Cardiac muscle cell (in vitro differentiated cells and primary cell): ENCODE measurements at regions not wholly inside any gene's neighbourhood (a gene's known extent, or its start where the extent isn't known, plus 50 kb on each side); places are given as distances from the start of the nearest gene placed in this dataset.

Experiments used
- DNase-seq, 2 donors: peaks; one replicate each; pipeline versions ENCODE4 v3.0.0 to v3.0.0-alpha.2; 2010 to 2017; ENCODE audit warnings: low read depth in 1 of 2, low spot score in 1 of 2
- H3K27ac ChIP-seq: fragments of 200-600 bp; sonication (generic); 2 replicates; pipeline ENCODE4 v1.5.1; 2016
- H3K27me3 ChIP-seq: fragments of 200-600 bp; sonication (generic); 2 replicates; pipeline ENCODE4 v1.6.0; 2016; ENCODE audit warnings: control low read depth
- H3K36me3 ChIP-seq: fragments of 200-600 bp; sonication (generic); 2 replicates; pipeline ENCODE4 v1.5.1; 2016; ENCODE audit warnings: control low read depth
- H3K4me1 ChIP-seq: fragments of 200-600 bp; sonication (generic); 2 replicates; pipeline ENCODE4 v1.8.1; 2017; ENCODE audit warnings: low read depth, mild to moderate bottlenecking, mixed run types
- H3K4me3 ChIP-seq: fragments of 200-600 bp; sonication (generic); 2 replicates; pipeline ENCODE4 v1.5.1; 2016; ENCODE audit warnings: mild to moderate bottlenecking
- H3K9me3 ChIP-seq: fragments of 200-600 bp; sonication (generic); 2 replicates; pipeline ENCODE4 v1.5.1; 2017; ENCODE audit warnings: low read depth, mild to moderate bottlenecking, control low read depth
- CTCF ChIP-seq: IDR thresholded peaks from 2 replicates; pipeline ENCODE4 v1.5.1; 2012; ENCODE audit warnings: low read depth, mild to moderate bottlenecking, low read length

DNA sequence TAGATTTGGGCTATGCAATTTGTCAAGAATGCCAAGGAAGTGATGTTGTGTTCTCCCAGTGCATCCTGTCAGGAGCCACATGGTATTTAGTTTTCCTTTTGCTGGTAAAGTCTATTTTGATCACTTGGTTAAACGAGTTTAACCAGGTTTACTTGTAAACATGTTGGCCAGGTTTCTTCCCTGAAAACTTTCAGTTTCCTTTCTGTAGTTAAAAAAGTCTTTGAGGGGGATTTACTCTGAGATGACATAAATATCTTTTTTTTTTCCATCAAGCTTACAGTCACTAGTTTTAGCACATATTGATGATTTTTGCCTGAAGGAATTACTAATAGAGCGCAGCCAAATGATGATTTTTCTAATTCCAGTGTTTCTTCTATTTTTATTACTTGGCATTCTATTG lies 320.5 kb downstream of the PHF14 start:
- H3K27me3 ChIP-seq: no peaks in the 10 kb centered on the region

GRCh38 chr7:11294965-11295364 lies 321.3 kb downstream of the PHF14 start:
- Histone ChIP-seq H3K27ac (no peak overlapping the region), H3K4me1 (no peaks in the 10 kb centered on the region), H3K36me3 (no peaks in the 10 kb centered on the region), H3K4me3 (no peak overlapping the region), H3K9me3 (no peaks in the 10 kb centered on the region), H3K27me3 (no peaks in the 10 kb centered on the region)
- DNase-seq: no peak
- TF ChIP-seq CTCF: no peak

More for the DNA sequence above, 320.5 kb downstream of the PHF14 start:
- no peaks in the 10 kb centered on the region for H3K36me3 ChIP-seq
- no peak for TF ChIP-seq CTCF
- H3K4me1 ChIP-seq: no peaks in the 10 kb centered on the region
- DNase-seq: no peak
- H3K27ac ChIP-seq: no peak overlapping the region
- no peak overlapping the region for H3K4me3 ChIP-seq
- no peaks in the 10 kb centered on the region for H3K9me3 ChIP-seq

DNA sequence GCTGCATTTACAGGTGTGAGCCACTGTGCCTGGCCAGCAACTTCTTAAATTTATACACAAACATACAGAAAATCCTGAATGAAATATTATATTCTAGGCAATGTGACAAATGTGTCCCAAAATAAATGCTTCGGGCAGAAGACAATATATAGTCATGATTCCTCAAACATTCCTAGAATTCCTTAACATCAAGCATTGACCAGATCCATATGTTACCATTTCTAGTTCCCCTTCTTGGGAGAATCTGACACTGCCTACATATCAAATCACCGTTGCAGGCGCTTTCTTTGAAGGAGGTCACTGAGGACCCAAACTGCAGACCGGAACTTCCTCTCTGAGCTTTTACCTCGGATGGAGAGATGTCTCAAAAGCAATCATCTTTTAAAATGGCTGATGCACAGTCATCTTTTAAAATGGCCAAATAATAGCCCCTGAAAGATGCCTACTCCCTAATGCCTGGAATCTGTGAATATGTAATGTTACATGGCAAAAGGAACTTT lies 323.5 kb downstream of the PHF14 start:
- Histone ChIP-seq H3K27me3 (no peaks in the 10 kb centered on the region), H3K27ac (no peak overlapping the region), H3K4me3 (no peak overlapping the region), H3K9me3 (no peaks in the 10 kb centered on the region), H3K4me1 (no peaks in the 10 kb centered on the region), H3K36me3 (no peaks in the 10 kb centered on the region)
- no peak for DNase-seq
- TF ChIP-seq CTCF: no peak

DNA sequence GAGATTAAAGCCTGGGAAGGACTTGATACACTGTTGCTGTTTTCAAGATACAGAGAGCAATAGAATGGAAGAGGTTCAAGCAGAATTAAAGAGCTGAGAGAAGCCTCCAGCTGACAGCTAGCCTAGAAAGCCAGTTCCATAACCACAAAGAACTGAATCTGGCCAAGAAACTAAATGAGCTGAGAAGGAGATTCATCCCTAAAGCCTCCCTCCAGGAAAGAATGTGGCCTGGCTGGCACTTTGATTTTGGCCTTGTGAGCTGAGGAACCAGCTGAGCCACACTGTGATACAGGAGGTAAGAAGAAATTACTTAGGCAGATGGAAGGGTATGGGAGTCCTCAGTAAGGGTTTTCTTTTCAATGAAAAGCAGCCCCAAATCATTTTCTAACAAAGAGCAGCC lies 324.1 kb downstream of the PHF14 start:
- no peak overlapping the region for H3K4me3 ChIP-seq
- H3K36me3 ChIP-seq: no peaks in the 10 kb centered on the region
- TF ChIP-seq CTCF: no peak
- H3K4me1 ChIP-seq: no peaks in the 10 kb centered on the region
- DNase-seq: no peak
- no peaks in the 10 kb centered on the region for H3K27me3 ChIP-seq
- no peaks in the 10 kb centered on the region for H3K9me3 ChIP-seq
- H3K27ac ChIP-seq: no peak overlapping the region

DNA sequence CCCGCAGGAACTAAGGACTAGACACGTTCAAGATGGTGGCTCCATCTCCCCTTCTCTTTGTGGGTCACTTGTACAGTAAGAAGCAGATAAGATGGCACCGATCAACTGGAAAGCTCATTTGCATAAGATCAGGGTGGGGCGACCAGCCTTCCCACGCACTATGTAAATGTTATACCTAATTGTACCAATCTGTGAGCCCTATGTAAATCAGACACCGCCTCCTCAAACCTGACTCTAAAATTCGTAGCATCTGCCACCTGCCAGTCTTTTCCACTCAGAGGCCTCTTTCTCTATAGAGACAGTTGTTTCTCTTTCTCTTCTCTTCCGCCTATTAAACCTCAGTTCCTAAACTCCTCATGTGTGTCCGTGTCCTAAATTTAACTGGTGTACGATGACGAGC lies 324.5 kb downstream of the PHF14 start:
- H3K27ac ChIP-seq: no peak overlapping the region
- DNase-seq: no peak

More for the DNA sequence above, 324.5 kb downstream of the PHF14 start:
- H3K36me3 ChIP-seq: no peaks in the 10 kb centered on the region
- no peaks in the 10 kb centered on the region for H3K9me3 ChIP-seq
- no peaks in the 10 kb centered on the region for H3K27me3 ChIP-seq
- no peak overlapping the region for H3K4me3 ChIP-seq
- TF ChIP-seq CTCF: no peak
- H3K4me1 ChIP-seq: no peaks in the 10 kb centered on the region
